PC-9 (cell line): ENCODE measurements at regions not wholly inside any gene's neighbourhood (a gene's known extent, or its start where the extent isn't known, plus 50 kb on each side); places are given as distances from the start of the nearest gene placed in this dataset.

ENCODE experiments used
- CTCF ChIP-seq: fragments of 200-600 bp; sonication (generic); conservative IDR thresholded peaks from 2 replicates; pipeline ENCODE4 v1.6.1; 2017; ENCODE audit warnings: mixed run types, antibody characterized with exemption, mild to moderate bottlenecking, moderate library complexity
- EZH2 ChIP-seq: fragments of 200-600 bp; sonication (generic); IDR thresholded peaks from 2 replicates; pipeline ENCODE4 v1.8.0; 2017; ENCODE audit warnings: antibody characterized with exemption, low read depth

DNA sequence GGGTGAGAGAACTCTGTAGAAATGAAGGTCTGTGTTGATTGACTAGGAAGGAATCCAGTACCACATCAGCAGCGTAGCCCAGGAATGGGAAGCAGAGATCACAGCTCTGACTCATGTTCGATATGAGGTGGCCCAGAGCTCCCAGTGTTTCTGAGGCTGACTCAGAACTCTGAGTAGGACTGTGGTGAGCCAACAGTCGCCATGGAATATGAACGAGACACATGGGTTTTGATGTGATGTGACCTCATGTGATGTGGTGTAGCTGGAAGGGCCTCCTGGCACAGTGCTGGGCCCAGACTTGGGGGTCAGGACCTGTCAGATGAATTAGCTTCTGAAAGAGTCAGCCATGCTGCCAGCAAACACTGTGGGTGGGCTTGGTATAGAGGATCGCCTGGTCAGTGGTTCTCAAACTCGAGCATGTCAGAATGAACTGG is 237.0 kb downstream of the MRPL39 start:
- TF ChIP-seq CTCF (no peak), EZH2 (no peak)
